GM12874 (cell line): ENCODE measurements at regions not wholly inside any gene's neighbourhood (a gene's known extent, or its start where the extent isn't known, plus 50 kb on each side); places are given as distances from the start of the nearest gene placed in this dataset.

Experiments used
- TF ChIP-seq, protein P1 (sequence below): IDR thresholded peaks from 2 replicates; pipeline ENCODE4 v1.5.1; 2011; ENCODE audit warnings: low read depth, mild to moderate bottlenecking, control low read depth, low read length, moderate library complexity; ENCODE audit not compliant: insufficient read depth

DNA sequence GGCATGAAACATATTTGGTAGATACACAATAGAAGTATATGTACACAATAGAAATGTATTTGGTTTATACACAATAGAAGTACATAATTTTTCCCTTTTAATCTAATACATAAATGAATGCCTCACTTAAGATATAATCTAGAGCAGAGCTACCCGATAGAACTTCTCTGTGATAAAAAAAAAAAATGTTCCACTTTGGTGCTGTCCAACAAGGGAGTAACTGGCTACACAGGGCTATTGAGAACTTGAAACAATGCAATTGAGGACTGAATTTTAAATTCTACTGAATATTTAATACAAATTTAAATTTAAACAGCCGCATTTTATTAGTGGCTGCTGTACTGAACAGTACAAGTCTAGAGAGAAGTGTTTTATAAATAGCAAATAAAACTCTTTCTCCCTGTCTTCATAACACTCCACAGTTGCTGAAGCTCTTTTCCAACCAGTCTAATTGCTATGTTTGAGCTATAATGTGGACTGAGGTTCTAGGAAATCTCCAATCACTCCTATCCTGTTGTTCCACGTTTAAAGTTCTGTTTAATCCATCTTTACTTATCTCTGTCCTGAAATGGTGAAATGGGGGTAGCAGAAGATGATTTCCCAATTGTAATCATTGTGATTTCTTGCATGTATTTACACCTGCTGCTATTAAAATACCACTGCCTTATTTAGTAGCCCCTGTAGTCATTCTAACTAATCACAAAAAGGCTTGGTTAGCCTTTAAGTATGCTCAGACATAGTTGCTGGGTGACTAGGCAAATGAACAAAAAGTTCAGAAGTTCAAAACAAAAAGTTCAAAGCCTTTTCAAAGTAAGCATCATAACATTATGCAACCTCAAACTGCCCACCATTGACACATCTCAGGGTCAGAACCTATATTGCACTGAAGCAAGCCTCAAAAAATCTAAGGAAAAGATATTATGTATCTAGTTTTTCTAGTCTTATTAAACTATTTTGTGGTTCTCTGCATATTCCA is 192.3 kb upstream of the C1orf87 start:
- TF ChIP-seq, protein P1, sequence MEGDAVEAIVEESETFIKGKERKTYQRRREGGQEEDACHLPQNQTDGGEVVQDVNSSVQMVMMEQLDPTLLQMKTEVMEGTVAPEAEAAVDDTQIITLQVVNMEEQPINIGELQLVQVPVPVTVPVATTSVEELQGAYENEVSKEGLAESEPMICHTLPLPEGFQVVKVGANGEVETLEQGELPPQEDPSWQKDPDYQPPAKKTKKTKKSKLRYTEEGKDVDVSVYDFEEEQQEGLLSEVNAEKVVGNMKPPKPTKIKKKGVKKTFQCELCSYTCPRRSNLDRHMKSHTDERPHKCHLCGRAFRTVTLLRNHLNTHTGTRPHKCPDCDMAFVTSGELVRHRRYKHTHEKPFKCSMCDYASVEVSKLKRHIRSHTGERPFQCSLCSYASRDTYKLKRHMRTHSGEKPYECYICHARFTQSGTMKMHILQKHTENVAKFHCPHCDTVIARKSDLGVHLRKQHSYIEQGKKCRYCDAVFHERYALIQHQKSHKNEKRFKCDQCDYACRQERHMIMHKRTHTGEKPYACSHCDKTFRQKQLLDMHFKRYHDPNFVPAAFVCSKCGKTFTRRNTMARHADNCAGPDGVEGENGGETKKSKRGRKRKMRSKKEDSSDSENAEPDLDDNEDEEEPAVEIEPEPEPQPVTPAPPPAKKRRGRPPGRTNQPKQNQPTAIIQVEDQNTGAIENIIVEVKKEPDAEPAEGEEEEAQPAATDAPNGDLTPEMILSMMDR = no peak

- TF ChIP-seq, protein P1 = no peak
Observed at GRCh38 chr1:60262701-60263100, 189.1 kb upstream of the C1orf87 start.

GRCh38 chr1:60257531-60257930 is 184.0 kb upstream of the C1orf87 start:
- TF ChIP-seq, protein P1 = no peak

DNA sequence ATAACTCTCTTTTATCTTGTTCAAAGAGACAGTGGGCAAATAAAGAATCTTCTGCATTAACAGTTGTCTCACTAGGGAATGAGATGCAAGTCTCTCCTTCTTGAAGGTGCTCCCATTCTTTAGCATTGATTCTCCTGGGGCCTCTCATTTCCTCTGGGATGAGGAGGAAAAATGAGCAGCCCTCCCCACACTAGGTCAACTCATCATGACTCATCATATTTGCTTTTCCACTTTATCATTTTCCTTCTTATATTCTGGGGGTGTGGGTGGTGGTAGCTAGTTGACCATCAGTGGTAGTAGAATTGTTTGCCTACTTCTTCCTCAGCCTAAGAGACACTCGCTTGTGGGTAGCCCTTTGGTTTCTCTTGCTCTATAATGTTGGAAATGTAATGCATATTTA is 182.0 kb upstream of the C1orf87 start:
- TF ChIP-seq, protein P1 = no peak

DNA sequence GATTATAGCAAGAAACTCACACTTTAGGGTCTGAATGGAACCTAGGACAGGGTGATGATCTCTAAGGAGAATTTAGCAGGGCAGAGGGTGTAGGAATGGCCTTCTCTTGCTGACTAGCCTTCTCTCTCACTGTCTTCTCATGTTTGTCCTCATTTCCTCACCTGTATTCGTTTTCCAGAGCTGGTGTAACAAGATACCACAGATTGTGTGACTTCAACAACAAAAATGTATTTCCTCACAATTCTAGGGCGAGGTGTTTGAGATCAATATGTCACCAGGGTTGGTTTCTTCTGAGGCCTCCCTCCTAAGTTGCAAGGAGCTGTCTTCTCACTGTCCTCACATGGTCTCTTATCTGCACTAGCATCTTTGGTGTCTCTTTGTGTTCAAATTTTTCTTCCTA is 177.9 kb upstream of the C1orf87 start:
- TF ChIP-seq, protein P1 = no peak

DNA sequence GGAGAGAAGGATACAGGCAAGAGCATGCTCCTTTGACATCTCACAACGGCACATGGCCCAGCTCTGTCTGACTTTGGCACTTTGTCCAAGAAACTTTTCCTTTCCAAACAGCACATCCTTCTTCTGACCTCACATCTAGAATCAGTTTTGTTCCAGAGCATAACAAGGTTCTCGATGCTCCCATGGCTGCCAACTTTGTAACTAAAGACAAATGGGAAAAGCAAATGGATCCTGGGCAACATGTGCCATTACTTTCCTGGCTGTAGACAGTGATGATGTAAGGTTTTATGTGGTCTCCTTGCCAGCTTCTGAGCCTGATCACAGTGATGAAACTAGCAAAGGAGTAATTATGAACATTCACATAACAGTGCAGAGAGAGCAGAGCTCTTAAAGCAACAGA is 171.8 kb upstream of the C1orf87 start:
- TF ChIP-seq, protein P1 = no peak

DNA sequence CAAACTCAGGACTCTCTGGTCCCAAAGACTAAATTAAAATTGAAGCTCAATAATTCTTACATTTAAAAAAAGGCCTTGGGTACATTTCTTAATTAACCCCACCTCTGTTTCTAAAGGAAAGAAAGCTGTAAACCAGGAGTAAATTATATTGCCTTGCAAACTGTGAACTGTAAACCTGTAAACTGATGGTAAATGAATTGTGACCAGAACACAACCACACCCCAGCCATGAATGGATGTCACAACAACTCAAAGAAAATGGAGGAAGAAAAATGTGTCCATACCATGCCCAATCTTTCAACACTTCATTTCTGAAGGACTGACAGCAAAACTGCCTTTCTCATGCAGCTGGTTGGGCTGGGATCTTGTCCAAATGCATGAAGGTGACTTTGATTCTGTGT is 171.3 kb upstream of the C1orf87 start:
- TF ChIP-seq, protein P1 = no peak
